CD4-positive, CD25-positive, alpha-beta regulatory T cell (primary cell): ENCODE measurements at regions not wholly inside any gene's neighbourhood (a gene's known extent, or its start where the extent isn't known, plus 50 kb on each side); places are given as distances from the start of the nearest gene placed in this dataset.

ENCODE experiments used
- ATAC-seq, 2 donors: fragments of 150-1000 bp; cut with Tn5 transposase; one replicate each; pipeline ENCODE4 v1.10.0; 2021; ENCODE audit warnings: low read depth in 2 of 2, moderate number of reproducible peaks in 2 of 2, moderate library complexity in 1 of 2
- DNase-seq, 3 donors: peaks; one replicate each; pipeline versions ENCODE4 v3.0.0 to v3.0.0-alpha.2; 2012 to 2022; ENCODE audit warnings: mixed read lengths in 1 of 3
- H3K27ac ChIP-seq: one replicate; pipeline ENCODE4 v1.7.0; 2013; ENCODE audit warnings: mild to moderate bottlenecking, low read length; ENCODE audit not compliant: insufficient read depth, poor library complexity, severe bottlenecking
- H3K27me3 ChIP-seq: one replicate; pipeline ENCODE4 v1.7.0; 2013; ENCODE audit warnings: low read length; ENCODE audit not compliant: control insufficient read depth, insufficient read depth
- H3K36me3 ChIP-seq: one replicate; pipeline ENCODE4 v1.7.0; 2013; ENCODE audit warnings: mild to moderate bottlenecking, low read length, moderate library complexity; ENCODE audit not compliant: control insufficient read depth, insufficient read depth
- H3K4me1 ChIP-seq: 2 replicates; pipeline ENCODE4 v1.7.0; 2013; ENCODE audit warnings: mild to moderate bottlenecking, low read length; ENCODE audit not compliant: insufficient read depth, control insufficient read depth, poor library complexity, severe bottlenecking
- H3K4me3 ChIP-seq: one replicate; pipeline ENCODE4 v1.7.0; 2013; ENCODE audit warnings: low read depth, mild to moderate bottlenecking, low read length, moderate library complexity
- H3K9me3 ChIP-seq, 2 experiments: 1 replicate in 1 of 2; 2 replicates in 1 of 2; pipeline ENCODE4 v1.7.0; 2013; ENCODE audit warnings: low read length in 2 of 2, mild to moderate bottlenecking in 1 of 2, moderate library complexity in 1 of 2; ENCODE audit not compliant: control insufficient read depth in 2 of 2
- H3K27ac Mint-ChIP-seq, 3 donors: one replicate each; pipeline ENCODE4 v1.8.0; 2020 to 2022; ENCODE audit warnings: mild to moderate bottlenecking in 3 of 3, mixed read lengths in 3 of 3, moderate library complexity in 2 of 3
- H3K27me3 Mint-ChIP-seq: one replicate; pipeline ENCODE4 v1.8.0; 2022; ENCODE audit warnings: mild to moderate bottlenecking, mixed read lengths
- H3K36me3 Mint-ChIP-seq: one replicate; pipeline ENCODE4 v1.8.0; 2020; ENCODE audit warnings: mixed read lengths
- H3K4me1 Mint-ChIP-seq, 4 donors: one replicate each; pipeline ENCODE4 v1.8.0; 2020 to 2022; ENCODE audit warnings: mixed read lengths in 4 of 4, mild to moderate bottlenecking in 1 of 4
- H3K4me3 Mint-ChIP-seq, 4 donors: one replicate each; pipeline ENCODE4 v1.8.0; 2020 to 2022; ENCODE audit warnings: mild to moderate bottlenecking in 4 of 4, mixed read lengths in 4 of 4, moderate library complexity in 3 of 4
- H3K9me3 Mint-ChIP-seq, 7 donors: one replicate each; pipeline ENCODE4 v1.8.0; 2020 to 2022; ENCODE audit warnings: mixed read lengths in 7 of 7, mild to moderate bottlenecking in 3 of 7, moderate library complexity in 2 of 7

DNA sequence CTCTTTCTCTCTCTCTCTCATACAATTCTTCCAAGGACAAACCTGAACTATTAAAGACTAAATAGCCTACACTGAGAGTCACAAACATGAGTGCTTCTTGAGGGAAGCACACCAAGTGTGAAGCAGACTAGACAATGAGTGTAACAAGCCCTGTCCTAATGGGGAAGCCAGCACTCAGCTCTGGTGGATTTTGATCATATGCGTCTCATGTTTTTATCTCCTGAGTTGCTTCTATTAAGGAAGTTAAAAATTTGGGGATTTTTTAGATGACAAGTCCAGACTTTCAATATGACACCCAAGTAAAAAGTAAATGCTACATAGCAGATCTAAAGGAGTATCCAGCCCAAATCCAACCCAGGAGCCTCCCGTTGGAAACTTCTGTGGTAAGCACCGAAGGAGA is 437.8 kb downstream of the RFC3 start:
- Histone ChIP-seq H3K36me3 (no peaks in the 10 kb centered on the region), H3K4me3 (no peak overlapping the region), H3K4me1 (no peaks in the 10 kb centered on the region), H3K9me3 (no peaks in the 10 kb centered on the region), H3K27ac (no peak overlapping the region), H3K27me3 (no peaks in the 10 kb centered on the region)
- ATAC-seq (no peak), DNase-seq (no peak)
- Mint-ChIP-seq H3K36me3 (no peaks in the 10 kb centered on the region), H3K4me3 (no peak overlapping the region), H3K27ac (no peak overlapping the region), H3K27me3 (no peaks in the 10 kb centered on the region), H3K4me1 (no peaks in the 10 kb centered on the region), H3K9me3 (peaks cover 0 to 13% (median 4%) of the 10 kb centered on the region in 7 donors)

DNA sequence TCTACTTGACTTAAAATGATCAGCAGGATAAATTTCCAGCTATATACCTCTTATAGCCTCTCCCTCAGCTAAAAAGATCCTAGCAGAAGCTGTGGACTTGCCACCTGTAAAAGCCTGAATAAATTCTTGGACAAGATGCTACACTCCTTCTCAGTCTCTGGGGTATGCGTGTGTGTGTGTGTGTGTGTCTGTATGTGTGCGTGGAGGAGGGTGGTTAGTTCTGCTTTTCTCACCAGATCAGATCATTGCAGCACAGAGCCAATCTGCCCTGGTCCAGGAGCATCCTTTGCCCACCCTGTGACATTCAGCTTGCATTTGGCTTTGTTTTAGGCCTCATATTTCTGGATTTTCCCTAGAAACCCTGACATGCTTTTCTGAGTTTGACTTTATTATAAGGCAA is 438.3 kb downstream of the RFC3 start:
- Mint-ChIP-seq H3K27ac (no peak overlapping the region), H3K9me3 (peaks cover 0 to 13% (median 4%) of the 10 kb centered on the region in 7 donors), H3K4me3 (no peak overlapping the region), H3K36me3 (no peaks in the 10 kb centered on the region), H3K27me3 (no peaks in the 10 kb centered on the region), H3K4me1 (no peaks in the 10 kb centered on the region)
- no peaks in the 10 kb centered on the region for H3K4me1 ChIP-seq
- ATAC-seq (no peak), DNase-seq (no peak)
- H3K27ac ChIP-seq, result no peak overlapping the region
- no peaks in the 10 kb centered on the region for H3K9me3 ChIP-seq
- no peak overlapping the region for H3K4me3 ChIP-seq
- H3K36me3 ChIP-seq, result no peaks in the 10 kb centered on the region
- H3K27me3 ChIP-seq, result no peaks in the 10 kb centered on the region

DNA sequence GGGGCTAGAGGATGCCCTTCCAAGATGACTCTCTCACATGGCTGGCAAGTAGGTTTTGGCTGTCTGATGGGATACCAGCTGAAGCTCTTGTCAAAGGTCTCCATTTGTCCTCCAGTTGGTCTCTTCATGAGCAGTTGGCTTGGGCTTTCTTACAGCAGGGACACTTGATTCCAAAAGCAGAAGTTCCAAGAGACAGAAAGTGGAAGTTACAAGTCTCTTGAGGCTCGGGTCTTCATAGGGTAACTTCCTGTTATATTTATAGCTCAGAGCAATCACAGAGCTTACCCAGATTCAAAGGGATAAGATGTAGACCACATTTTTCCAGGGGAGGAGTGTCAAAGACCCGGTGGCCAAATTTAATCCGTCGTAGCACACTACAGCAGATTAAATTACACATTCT is 440.0 kb downstream of the RFC3 start:
- DNase-seq (no peak), ATAC-seq (no peak)
- Mint-ChIP-seq H3K27ac (no peak overlapping the region), H3K36me3 (no peaks in the 10 kb centered on the region), H3K4me3 (no peak overlapping the region), H3K27me3 (no peaks in the 10 kb centered on the region), H3K9me3 (peaks cover 0 to 13% (median 2%) of the 10 kb centered on the region in 7 donors), H3K4me1 (no peaks in the 10 kb centered on the region)
- Histone ChIP-seq H3K4me3 (no peak overlapping the region), H3K27ac (no peak overlapping the region), H3K4me1 (no peaks in the 10 kb centered on the region), H3K9me3 (no peaks in the 10 kb centered on the region), H3K27me3 (no peaks in the 10 kb centered on the region), H3K36me3 (no peaks in the 10 kb centered on the region)

DNA sequence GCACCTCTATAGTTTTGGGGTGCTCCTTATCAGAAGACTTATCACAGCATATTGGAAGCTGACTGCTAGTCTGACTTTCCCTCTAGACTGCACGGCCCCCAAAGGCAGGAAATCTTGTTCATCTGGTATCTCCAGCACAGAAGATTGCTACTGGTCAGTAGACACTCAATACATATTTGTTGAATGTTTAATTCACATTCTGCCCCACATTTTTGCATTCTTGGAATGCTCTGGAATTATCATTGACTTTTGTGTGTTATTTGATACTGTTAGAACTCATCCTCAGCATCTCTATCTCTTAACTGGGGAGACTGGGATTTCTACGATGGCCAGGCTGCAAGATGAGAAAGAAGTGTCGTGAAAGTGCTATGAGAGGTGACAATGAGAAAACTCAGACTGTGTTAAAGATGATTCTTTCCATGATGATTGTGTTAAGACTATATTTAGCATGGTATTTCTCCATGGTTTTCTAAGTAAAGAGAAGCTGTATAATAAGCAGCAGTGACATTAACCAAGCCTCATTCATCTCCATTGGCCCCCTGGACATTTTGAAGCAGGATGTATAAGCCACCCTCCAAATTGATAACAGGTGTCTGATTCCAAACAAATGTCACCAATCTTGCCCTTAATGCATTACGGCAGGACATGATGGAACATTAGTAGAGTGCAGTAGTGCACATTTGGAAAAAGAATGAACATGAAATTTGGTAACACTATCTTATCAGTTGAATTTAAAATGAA is 440.9 kb downstream of the RFC3 start:
- Mint-ChIP-seq H3K4me3 (no peak overlapping the region), H3K27ac (peak overlapping the region in 1 of 3 donors; percentile 28), H3K36me3 (no peaks in the 10 kb centered on the region), H3K9me3 (peaks cover 0 to 13% (median 3%) of the 10 kb centered on the region in 7 donors), H3K27me3 (no peaks in the 10 kb centered on the region), H3K4me1 (no peaks in the 10 kb centered on the region)
- Histone ChIP-seq H3K4me1 (no peaks in the 10 kb centered on the region), H3K36me3 (no peaks in the 10 kb centered on the region), H3K27ac (no peak overlapping the region), H3K27me3 (no peaks in the 10 kb centered on the region), H3K4me3 (no peak overlapping the region), H3K9me3 (no peaks in the 10 kb centered on the region)
- DNase-seq, result no peak
- no peak for ATAC-seq

DNA sequence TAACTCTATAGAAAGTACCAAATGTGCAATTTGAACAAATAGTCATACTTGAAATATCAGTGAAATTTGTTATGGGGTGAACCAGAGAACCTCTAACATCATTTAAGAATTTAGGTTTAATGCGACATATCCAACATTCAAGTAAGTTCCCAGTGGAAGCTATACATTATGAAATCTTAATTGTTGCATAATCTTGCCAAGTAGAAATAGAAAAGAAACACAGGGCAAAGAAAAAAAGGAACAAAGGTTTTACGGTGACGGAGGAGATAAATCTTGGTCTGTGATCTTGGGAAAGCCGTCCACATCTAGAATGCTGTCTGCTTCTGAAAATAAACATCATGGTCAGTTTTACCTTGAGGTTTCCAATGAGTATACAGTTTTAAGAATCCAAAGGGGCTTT is 445.7 kb downstream of the RFC3 start:
- no peaks in the 10 kb centered on the region for H3K36me3 Mint-ChIP-seq
- H3K4me3 Mint-ChIP-seq, result no peak overlapping the region
- H3K27ac Mint-ChIP-seq, result no peak overlapping the region
- no peak overlapping the region for H3K4me3 ChIP-seq
- H3K9me3 Mint-ChIP-seq, result peaks cover 0 to 8% (median 1%) of the 10 kb centered on the region in 7 donors
- H3K27ac ChIP-seq, result no peak overlapping the region
- H3K4me1 ChIP-seq, result no peaks in the 10 kb centered on the region
- no peak for DNase-seq
- H3K9me3 ChIP-seq, result no peaks in the 10 kb centered on the region
- H3K27me3 Mint-ChIP-seq, result no peaks in the 10 kb centered on the region
- H3K36me3 ChIP-seq, result no peaks in the 10 kb centered on the region
- no peak for ATAC-seq
- H3K27me3 ChIP-seq, result no peaks in the 10 kb centered on the region
- H3K4me1 Mint-ChIP-seq, result no peaks in the 10 kb centered on the region

DNA sequence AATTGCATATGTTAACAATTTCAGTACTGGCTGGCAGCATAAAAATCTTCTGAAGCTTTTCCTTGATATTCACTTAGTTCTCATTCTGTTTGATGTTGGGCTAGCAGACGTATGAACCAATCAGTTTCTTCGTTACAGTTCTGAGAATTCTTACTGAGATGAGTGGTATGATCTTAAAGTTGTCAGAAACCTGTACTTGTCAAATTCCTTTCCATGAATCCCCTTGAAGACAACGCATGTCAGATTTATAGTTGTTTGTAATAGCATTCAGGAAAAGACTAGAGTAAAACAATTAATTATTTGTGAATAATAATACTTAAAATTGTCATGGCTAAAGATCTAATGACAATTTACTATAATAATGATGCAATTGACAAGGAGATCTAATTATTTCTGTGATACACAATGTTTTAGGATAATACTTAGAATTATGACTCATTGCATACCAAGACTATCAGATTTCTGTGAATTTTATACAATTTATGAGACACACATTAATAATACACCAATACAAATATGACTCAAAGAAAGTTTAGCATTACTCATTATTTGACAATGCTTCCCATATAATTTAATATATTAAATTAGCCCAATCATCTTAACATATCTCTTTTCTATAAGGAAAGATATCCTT is 447.2 kb downstream of the RFC3 start:
- H3K9me3 Mint-ChIP-seq, result peaks cover 0 to 8% (median 0%) of the 10 kb centered on the region in 7 donors
- H3K27me3 Mint-ChIP-seq, result no peaks in the 10 kb centered on the region
- H3K36me3 Mint-ChIP-seq, result no peaks in the 10 kb centered on the region
- Histone ChIP-seq H3K9me3 (no peaks in the 10 kb centered on the region), H3K4me1 (no peaks in the 10 kb centered on the region), H3K36me3 (no peaks in the 10 kb centered on the region), H3K27me3 (no peaks in the 10 kb centered on the region), H3K4me3 (no peak overlapping the region), H3K27ac (no peak overlapping the region)
- H3K4me1 Mint-ChIP-seq, result no peaks in the 10 kb centered on the region
- ATAC-seq (no peak), DNase-seq (no peak)
- H3K27ac Mint-ChIP-seq, result no peak overlapping the region
- no peak overlapping the region for H3K4me3 Mint-ChIP-seq

DNA sequence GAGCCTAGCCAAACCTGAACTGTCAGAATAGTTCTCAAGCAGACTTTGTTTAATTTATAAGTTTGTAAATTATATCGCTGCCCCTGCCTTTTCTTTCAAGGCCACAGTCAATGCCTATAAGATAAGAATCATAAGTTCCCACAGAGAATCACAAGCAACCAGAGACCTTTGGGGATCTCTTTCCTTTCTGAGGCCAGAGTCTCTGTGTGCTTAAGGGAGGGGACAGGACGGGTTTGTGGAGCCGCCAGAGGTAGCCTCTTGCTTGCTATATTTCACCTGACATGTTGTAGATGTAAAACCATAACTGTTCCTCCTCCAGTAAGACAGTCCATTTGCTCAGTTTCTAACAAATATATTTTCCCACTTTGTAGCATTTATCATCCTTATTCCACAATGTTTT is 458.8 kb downstream of the RFC3 start:
- H3K4me1 Mint-ChIP-seq, result no peaks in the 10 kb centered on the region
- no peaks in the 10 kb centered on the region for H3K27me3 Mint-ChIP-seq
- no peaks in the 10 kb centered on the region for H3K36me3 Mint-ChIP-seq

DNA sequence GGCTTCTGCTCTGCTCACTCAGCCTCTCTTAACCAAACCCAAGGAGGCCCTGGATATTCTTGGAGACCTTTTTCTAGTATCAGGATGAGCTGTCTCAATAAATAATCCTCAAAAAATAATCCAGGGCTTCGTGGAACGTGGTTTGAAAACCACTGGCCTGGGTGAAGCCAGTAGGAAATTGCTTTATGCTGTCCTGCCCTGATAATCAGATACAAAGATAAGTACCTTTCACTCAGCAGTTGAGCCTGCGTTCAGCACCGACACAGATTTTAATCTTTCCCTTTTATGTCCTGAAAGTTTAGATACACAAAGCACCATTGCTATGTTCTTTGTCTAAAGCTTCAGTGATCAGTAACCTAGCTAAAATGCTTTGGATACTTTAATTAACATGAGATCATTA is 460.0 kb downstream of the RFC3 start:
- peaks cover 0 to 20% (median 4%) of the 10 kb centered on the region in 7 donors for H3K9me3 Mint-ChIP-seq
- no peak overlapping the region for H3K4me3 Mint-ChIP-seq
- Histone ChIP-seq H3K4me1 (no peaks in the 10 kb centered on the region), H3K27me3 (no peaks in the 10 kb centered on the region), H3K9me3 (no peaks in the 10 kb centered on the region), H3K4me3 (no peak overlapping the region), H3K27ac (no peak overlapping the region), H3K36me3 (no peaks in the 10 kb centered on the region)
- H3K4me1 Mint-ChIP-seq, result no peaks in the 10 kb centered on the region
- DNase-seq (no peak), ATAC-seq (no peak)
- H3K27me3 Mint-ChIP-seq, result no peaks in the 10 kb centered on the region
- H3K36me3 Mint-ChIP-seq, result no peaks in the 10 kb centered on the region
- H3K27ac Mint-ChIP-seq, result no peak overlapping the region

More for the DNA sequence above, 458.8 kb downstream of the RFC3 start:
- peaks cover 0 to 15% (median 2%) of the 10 kb centered on the region in 7 donors for H3K9me3 Mint-ChIP-seq
- ATAC-seq (no peak), DNase-seq (no peak)
- Histone ChIP-seq H3K27me3 (no peaks in the 10 kb centered on the region), H3K36me3 (no peaks in the 10 kb centered on the region), H3K27ac (no peak overlapping the region), H3K9me3 (no peaks in the 10 kb centered on the region), H3K4me1 (no peaks in the 10 kb centered on the region), H3K4me3 (no peak overlapping the region)
- H3K27ac Mint-ChIP-seq, result no peak overlapping the region
- H3K4me3 Mint-ChIP-seq, result no peak overlapping the region
